Right lobe of liver (tissue), 6 donors: ENCODE measurements at regions not wholly inside any gene's neighbourhood (a gene's known extent, or its start where the extent isn't known, plus 50 kb on each side); places are given as distances from the start of the nearest gene placed in this dataset.

Source experiments
- ATAC-seq, 4 donors: fragments of 200-7000 bp; cut with Tn5 transposase; one replicate each; pipeline ENCODE4 v1.9.1; 2020; ENCODE audit warnings: mild to moderate bottlenecking in 4 of 4, moderate library complexity in 4 of 4
- DNase-seq, 3 donors: peaks; one replicate each; pipeline ENCODE4 v3.0.0-alpha.2; 2020
- H3K27ac ChIP-seq, 3 donors: fragments of 200-600 bp; one replicate each; pipeline ENCODE4 v1.8.0; 2022
- H3K27me3 ChIP-seq, 2 donors: fragments of 200-600 bp; one replicate each; pipeline ENCODE4 v1.8.0; 2022
- H3K36me3 ChIP-seq, 4 donors: fragments of 200-600 bp; sonication (generic) in 1 of 4; one replicate each; pipeline versions ENCODE4 v1.5.1 to v1.8.0; 2017 to 2022; ENCODE audit warnings: control low read depth in 1 of 4
- H3K4me1 ChIP-seq, 4 donors: fragments of 200-600 bp; sonication (generic) in 1 of 4; one replicate each; pipeline versions ENCODE4 v1.5.1 to v1.8.0; 2017 to 2022; ENCODE audit warnings: control low read depth in 1 of 4
- H3K4me3 ChIP-seq, 3 donors: fragments of 200-600 bp; one replicate each; pipeline ENCODE4 v1.8.0; 2022
- H3K9me3 ChIP-seq, 4 donors: fragments of 200-600 bp; sonication (generic) in 1 of 4; one replicate each; pipeline versions ENCODE4 v1.5.1 to v1.8.0; 2017 to 2022; ENCODE audit warnings: control low read depth in 1 of 4
- CTCF ChIP-seq, 4 donors: fragments of 200-600 bp in 3 of 4; fragments of 450-650 bp in 1 of 4; IDR thresholded peaks; one replicate each; pipeline versions ENCODE4 v1.5.1 to v1.8.0; 2016 to 2022; ENCODE audit warnings: antibody characterized with exemption in 4 of 4, mild to moderate bottlenecking in 2 of 4
- POLR2A ChIP-seq: fragments of 450-650 bp; IDR thresholded peaks from one replicate; pipeline ENCODE4 v1.6.1; 2017; ENCODE audit warnings: antibody characterized with exemption, mild to moderate bottlenecking
- WGBS: methylation state at CpG from one replicate; pipeline ENCODE4 v1.1.6; 2018; ENCODE audit warnings: low coverage, low lambda C conversion rate; ENCODE audit not compliant: insufficient coverage; ENCODE audit errors: missing lambda C conversion rate; 5-methylcytosine and 5-hydroxymethylcytosine counted together
- intact Hi-C, 2 donors: fragments of 100-400 bp; cut with DNase I; formaldehyde crosslinking; loops; one replicate each; pipeline versions ENCODE4 v1.11.2 to v1.14.1; 2022
- donor health status: DM: no; HTN: yes; CAD: no.
- donor health status: DM: no; HTN: no; CAD: no.
- donor health status: DM: no; HTN: no; CAD: no.
- donor health status: DM: no; HTN: yes; CAD: no.
- donor health status: DM: no; HTN: yes; CAD: no.

DNA sequence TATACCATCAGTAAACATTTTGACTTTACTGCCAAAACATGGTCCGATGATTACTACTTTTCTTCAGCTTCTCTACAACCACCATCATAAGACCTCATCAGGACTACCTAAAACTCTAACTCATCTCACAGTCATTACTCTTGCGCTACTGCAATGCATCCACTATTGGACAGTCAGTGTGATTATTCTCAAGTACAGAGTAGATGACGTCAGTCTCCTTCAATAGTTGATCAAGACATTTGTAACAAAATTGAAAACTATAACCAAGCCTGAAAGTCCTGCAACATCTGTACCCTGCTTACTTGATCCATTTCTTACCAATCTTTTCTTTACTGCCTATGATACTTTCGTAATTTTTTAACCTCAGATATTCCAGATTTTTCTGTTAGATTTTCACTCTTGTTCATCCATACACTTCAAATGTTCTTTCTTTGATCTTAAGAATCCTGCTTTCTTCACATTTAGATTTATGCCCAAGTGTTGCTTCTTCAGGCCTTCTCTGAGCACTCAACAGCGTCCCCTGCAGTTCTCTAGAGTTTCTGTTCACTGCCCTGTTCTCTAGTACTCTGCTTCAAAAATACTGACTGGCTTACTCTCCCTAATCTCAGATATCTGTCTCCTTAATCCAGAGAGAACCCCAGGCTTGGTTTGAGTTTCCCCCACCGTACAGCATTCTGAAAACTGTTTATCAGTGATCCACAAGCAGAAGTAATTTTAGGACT, 1517.6 kb downstream of the STIM2 start:
- no peak overlapping the region for H3K4me3 ChIP-seq
- H3K27me3 ChIP-seq: no peaks in the 10 kb centered on the region
- H3K27ac ChIP-seq: no peak overlapping the region
- intact Hi-C loops: no loop called here
- TF ChIP-seq POLR2A (no peak), CTCF (IDR thresholded peaks at IDR 0.05) (no peak)
- H3K4me1 ChIP-seq: no peaks in the 10 kb centered on the region
- H3K9me3 ChIP-seq: no peaks in the 10 kb centered on the region
- ATAC-seq (no peak), DNase-seq (no peak)
- WGBS: 51% methylated on average over 5 of the region's 6 CpGs
- no peaks in the 10 kb centered on the region for H3K36me3 ChIP-seq

DNA sequence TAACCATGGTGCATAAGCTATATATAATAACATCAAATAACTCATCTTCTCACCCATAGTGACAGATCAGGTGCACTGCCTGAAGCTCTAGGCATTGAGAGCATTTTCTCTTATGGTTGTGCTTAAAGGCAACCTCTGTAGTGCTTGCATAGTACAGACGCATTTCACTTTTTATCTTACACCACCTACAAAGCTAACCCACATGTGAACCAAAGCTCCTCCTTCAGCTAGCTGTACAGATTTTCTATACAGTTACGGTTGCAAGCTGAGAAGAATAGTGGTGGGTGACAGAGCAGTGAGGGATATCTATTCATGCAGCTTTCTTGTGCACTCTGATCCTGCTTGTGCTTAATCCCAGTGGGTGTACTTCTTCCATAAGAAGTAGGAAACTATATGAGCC, 1525.2 kb downstream of the STIM2 start:
- WGBS: 69% methylated on average over 2 of the region's 2 CpGs
- no peak overlapping the region for H3K4me3 ChIP-seq
- TF ChIP-seq POLR2A (no peak), CTCF (IDR thresholded peaks at IDR 0.05) (no peak)
- H3K9me3 ChIP-seq: no peaks in the 10 kb centered on the region
- intact Hi-C loops: no loop called here
- no peaks in the 10 kb centered on the region for H3K27me3 ChIP-seq
- H3K27ac ChIP-seq: no peak overlapping the region
- no peaks in the 10 kb centered on the region for H3K36me3 ChIP-seq
- no peaks in the 10 kb centered on the region for H3K4me1 ChIP-seq
- DNase-seq (no peak), ATAC-seq (no peak)

GRCh38 chr4:28386776-28387175, 1526.1 kb downstream of the STIM2 start:
- Histone ChIP-seq H3K27me3 (no peaks in the 10 kb centered on the region), H3K27ac (no peak overlapping the region), H3K9me3 (no peaks in the 10 kb centered on the region), H3K36me3 (no peaks in the 10 kb centered on the region), H3K4me1 (no peaks in the 10 kb centered on the region), H3K4me3 (no peak overlapping the region)
- intact Hi-C loops: no loop called here
- TF ChIP-seq POLR2A: no peak
- TF ChIP-seq CTCF (IDR thresholded peaks at IDR 0.05): no peak
- no peak for DNase-seq
- no peak for ATAC-seq

GRCh38 chr4:28388471-28388870, 1527.8 kb downstream of the STIM2 start:
- H3K9me3 ChIP-seq: no peaks in the 10 kb centered on the region
- no peak overlapping the region for H3K4me3 ChIP-seq
- TF ChIP-seq CTCF (IDR thresholded peaks at IDR 0.05) (no peak), POLR2A (no peak)
- H3K27ac ChIP-seq: no peak overlapping the region
- H3K4me1 ChIP-seq: no peaks in the 10 kb centered on the region
- H3K27me3 ChIP-seq: no peaks in the 10 kb centered on the region
- H3K36me3 ChIP-seq: no peaks in the 10 kb centered on the region
- intact Hi-C loops: no loop called here
- DNase-seq (no peak), ATAC-seq (no peak)
- 27% methylated on average over 2 of the region's 2 CpGs for WGBS

DNA sequence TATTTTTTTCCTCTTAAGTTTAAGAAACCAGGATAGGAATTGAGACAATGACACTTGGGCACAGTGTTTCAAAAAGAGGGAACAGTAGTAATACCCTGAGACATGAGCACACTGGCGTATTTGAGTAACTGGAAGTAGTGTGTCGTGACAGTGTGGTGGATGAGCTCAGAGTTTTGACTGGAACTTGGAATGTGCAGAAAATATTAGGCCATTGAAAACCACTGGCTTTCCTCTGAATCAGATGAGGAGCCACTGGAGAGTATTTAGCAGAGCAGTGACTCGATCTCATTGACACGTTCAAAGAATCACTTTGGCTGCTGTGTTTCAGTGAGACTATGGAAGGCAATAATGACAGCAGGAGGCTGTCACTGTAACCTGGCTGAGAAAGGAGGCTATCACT, 1531.2 kb downstream of the STIM2 start:
- no peaks in the 10 kb centered on the region for H3K36me3 ChIP-seq
- DNase-seq: no peak
- WGBS: 61% methylated on average over 4 of the region's 4 CpGs

More for the DNA sequence above, 1531.2 kb downstream of the STIM2 start:
- no peaks in the 10 kb centered on the region for H3K9me3 ChIP-seq
- TF ChIP-seq CTCF (IDR thresholded peaks at IDR 0.05): no peak
- TF ChIP-seq POLR2A: no peak
- H3K27me3 ChIP-seq: no peaks in the 10 kb centered on the region
- no peaks in the 10 kb centered on the region for H3K4me1 ChIP-seq
- intact Hi-C loops: no loop called here
- no peak overlapping the region for H3K27ac ChIP-seq
- no peak overlapping the region for H3K4me3 ChIP-seq
- no peak for ATAC-seq
